NOMO-1 treated with dmso at 0.1 percent for 144 hours (cell line): ENCODE measurements at regions not wholly inside any gene's neighbourhood (a gene's known extent, or its start where the extent isn't known, plus 50 kb on each side); places are given as distances from the start of the nearest gene placed in this dataset.
A peak's percentile ranks its signal among the peaks of the same experiment; 100 is the strongest.

Source experiments
- DNase-seq: peaks from one replicate; lab custom pipeline; 2025; ENCODE audit not compliant: unreplicated experiment; lab: John Stamatoyannopoulos, UW

DNA sequence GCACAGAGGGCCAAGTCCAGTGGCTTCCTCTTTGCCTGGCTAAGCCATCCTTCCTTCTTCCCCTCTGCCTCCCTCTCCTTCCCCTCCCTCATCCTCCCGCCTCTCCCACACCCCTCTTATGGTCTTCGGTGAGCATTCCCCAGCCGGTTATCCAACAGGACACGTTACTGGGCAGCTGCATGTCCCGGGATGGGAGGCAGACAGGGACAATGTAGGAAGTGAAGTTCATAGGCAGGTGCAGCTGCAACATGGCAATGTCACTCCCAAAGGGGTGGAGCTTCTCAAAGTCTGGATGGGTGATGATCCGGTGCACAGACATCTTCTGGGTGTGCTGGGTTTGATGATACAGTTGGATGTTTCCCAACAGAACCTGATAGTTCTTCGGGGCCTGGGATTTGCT, 71.4 kb upstream of the SPTLC1 start:
- no peak for DNase-seq

DNA sequence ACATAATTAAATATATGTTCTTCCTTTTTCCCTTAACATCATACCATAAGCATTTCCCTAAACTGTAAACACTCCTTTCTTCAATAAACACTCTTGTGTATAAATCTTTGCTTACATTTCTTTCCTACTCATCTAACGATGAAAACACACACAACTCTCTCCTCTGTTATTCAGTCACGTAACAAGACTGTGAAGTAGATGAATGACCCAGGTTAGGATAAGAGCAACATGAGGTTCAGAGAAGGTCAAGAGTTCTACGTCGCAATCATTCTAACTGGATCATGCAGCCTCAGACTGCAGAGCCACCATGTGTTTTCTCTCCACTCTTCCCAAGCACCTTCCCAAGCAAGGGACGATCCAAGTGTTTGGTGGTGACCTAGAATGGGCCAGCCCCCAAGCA, 70.5 kb upstream of the SPTLC1 start:
- DNase-seq = no peak

DNA sequence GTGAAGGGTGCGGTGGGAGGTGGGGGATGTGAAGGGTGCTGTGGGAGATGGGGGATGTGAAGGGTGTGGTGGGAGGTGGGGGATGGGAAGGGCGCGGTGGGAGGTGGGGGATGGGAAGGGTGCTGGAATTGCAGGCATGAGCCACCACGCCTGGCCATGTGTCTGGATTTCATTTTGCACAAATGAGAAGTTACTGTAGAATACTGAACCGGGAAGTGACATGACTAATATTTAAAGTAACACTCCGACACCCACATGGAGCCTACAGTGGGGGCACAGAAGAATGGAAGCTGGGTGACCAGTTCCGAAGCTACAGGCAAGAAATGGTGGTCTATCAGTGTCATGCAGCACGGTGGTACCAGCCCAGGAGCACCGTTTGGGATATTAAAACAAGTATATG, 69.9 kb upstream of the SPTLC1 start:
- DNase-seq = no peak

DNA sequence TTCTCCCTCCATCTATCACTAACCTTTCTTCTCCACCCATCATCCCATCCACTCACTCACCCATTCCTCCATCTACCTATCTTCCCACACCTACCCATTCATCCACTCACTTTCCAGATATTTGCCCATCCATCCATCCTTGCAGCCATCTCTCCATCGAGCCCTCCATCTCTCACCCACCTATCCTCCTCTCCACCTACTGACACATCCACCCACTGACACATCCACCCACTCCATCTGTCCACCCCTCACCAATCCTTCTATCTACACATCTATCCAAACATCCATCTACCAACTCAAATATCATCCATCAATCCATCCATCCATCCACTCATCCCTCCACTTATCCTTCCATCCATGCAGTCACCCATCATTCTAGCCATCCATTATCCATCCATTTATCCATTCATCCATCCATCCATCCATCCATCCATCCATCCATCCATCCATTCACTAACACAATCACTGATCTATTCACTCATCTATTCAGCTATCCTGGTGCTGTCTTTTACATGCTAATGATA, 68.9 kb upstream of the SPTLC1 start:
- DNase-seq = no peak

DNA sequence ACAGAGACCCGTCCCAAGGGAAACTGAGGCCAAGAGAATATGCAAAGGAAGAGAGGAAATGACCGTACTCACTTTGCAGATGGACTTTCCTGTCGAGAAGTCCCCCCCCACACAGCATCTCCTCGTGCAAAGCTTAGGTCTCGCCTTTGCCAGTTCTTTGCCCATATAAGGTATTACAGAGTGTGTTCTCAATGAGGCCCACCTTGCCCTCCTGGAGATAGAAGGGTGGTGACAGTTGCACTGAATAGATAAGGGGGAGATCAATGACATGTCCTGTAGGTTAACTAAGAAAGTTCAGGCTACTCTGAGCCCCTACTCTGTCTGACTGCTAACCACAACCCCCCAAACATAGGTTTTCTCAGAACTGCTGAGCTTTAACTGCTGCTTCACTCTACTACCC, 68.2 kb upstream of the SPTLC1 start:
- DNase-seq = no peak

DNA sequence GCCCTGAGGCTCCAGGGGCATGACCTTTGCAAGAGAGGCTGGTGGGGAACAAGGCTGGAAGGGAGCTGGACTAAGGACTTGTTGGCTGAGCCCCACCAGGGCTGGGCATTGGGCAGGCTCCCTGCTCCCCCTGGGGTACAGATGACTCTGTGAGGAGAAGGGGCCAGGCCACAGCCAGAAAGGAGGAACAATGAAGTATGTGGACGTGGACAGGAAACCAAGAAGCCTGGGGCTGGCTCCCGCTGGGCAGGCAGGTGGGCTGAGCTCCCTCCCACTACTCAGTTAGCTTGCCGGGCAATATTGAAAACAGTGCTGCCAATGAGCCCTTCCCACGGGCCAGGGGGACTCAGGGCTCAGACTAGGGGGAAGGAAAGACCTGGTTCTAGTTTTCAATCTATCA, 66.1 kb upstream of the SPTLC1 start:
- DNase-seq = no peak

DNA sequence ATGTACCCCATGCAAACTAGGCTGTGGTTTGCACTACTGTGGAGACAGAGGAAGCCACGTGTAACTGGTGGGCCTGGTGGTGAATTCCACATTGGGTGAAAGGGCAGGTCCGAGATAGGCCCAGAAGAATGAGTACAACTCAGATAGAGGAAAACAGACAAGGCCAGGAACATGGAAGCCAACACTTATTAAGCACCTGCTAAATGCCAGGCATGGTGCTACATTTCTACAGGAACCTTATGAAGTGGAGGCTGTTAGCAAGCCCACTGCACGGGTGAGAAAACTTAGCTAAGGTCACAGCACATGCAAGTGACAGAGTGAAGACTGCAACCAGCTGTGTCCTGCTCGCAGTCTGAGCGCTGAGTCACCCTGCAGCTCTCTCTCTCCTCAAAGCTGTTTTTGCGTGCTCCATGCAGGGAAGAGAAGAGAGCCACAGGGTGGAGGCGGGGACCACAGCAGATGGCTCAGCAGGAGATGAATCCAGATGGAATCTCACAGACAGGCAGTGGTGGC, 65.5 kb upstream of the SPTLC1 start:
- no peak for DNase-seq

DNA sequence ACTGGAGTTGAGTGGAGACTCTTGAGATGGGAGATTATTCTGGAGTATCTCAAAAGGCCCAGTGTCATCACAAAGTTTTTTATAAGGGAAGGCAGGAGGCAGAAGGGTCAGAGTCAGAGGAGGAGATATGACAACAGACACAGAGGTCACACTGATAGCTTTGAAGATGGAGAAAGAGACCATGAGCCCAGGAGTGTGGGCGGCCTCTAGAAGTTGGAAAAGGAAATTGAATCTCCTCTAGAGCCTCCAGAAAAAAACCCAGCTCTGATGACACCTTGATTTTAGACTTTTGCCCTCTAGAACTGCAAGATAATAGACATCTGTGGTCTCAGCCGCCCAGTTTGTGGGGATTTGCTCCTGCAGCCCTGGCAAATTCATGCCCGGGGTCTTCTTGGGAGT, 64.8 kb upstream of the SPTLC1 start:
- DNase-seq = no peak

DNA sequence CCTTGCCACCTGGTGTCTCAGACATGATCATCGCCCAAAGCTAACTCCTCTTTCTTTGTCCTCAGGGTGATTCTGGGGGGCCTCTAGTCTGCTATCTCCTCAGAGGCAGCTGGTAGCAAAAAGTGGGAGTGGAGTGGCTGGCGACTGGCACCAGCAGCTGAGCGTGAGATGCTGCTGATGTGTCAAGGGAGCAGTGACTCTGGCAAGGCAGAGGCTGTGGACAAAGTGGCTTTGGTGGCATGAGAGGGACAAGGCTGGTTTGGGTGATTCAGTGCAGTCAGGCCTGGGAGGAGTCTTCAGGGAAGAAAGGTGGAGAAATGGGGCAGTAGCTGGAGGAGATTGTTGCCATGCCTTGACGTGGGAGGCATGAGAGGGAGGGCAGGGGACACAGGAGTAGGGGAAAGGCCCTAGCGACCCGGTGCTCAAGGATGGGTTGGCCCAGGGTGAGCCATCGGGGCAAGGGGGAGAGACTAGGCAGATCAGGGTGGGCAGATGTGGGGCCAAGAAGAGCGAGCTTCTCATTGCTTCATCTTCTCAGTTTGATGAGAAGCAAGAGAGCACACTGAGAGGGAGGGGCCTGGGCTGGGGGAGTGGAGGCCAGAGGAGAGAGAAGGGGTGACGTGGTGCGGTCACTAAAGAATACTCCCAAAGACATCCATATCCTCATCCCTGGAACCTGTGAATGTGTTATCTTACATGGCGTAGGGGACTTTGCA, 64.2 kb upstream of the SPTLC1 start:
- no peak for DNase-seq

DNA sequence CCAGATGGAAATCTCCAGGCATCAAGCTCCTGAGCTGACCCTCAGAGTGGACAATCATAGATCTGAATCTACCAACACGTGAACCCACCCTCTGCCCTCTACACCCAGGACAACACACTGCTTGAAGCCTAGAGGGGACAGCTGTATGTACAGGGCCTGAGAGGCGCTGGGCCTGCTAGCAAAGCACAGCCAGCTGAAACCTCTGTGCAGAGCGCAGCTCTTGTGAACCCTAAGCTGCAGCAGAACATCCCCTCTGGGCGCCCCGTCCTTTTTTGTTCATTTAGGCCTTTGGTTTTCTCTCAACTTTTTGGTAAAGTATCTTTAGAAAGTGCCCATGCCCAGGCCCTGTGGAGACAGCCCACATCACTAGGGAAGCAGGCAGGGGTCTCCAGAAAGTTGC, 62.4 kb upstream of the SPTLC1 start:
- DNase-seq = no peak

DNA sequence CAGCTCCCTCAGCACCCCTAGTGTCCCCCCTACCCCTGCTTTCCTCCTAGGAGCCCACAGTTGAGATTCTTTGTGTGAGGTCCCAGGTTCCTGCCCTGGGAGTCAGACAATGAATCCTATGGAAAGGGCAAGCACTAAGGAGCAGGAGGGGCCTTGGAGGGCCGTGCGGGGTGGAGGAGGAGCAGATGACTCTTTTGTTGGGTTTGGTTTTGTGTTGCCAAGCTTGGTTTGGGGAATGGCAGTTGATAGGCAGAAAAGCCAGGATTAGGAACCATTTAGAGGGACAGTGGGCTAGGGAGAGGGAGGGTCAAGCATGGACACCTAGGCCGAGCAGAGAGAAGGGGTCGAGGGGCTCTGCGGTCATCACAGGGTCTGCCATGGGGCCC, 61.6 kb upstream of the SPTLC1 start:
- no peak for DNase-seq

DNA sequence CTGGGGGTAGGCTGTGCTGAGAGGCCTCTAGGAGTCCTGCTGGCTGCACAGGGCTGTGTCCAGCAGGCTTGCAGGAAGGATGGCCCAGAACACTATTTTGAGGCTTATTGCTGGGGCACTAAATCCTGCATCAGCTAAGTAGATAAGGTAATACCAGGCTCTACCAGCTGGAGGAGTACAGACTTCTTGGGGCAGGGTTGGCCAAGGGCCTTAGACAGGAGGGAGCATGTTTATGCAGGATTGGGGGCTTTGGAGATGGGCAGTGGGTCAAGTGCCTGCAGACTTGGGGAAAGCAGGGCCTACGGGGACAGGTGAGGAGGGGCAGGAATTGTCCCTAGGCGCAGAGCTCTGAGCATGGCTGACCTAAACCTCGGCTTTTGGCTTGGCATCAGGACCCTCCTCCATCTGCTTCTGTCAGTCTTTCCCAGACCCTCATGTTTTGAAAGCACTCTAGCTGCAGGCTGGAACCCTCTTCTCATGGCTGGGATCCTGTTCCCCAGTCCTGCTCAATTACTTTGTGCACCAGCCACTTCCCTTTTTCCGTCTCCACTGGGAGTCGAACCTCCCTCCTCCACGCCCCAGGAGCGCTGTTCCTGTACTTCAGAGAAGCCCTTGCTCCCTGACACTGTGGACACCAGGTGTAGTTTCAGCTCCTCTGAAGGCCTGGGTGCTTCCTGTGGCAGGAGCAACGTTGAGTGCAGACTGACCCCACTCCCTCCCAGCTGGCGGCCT, 61.0 kb upstream of the SPTLC1 start:
- DNase-seq = no peak

DNA sequence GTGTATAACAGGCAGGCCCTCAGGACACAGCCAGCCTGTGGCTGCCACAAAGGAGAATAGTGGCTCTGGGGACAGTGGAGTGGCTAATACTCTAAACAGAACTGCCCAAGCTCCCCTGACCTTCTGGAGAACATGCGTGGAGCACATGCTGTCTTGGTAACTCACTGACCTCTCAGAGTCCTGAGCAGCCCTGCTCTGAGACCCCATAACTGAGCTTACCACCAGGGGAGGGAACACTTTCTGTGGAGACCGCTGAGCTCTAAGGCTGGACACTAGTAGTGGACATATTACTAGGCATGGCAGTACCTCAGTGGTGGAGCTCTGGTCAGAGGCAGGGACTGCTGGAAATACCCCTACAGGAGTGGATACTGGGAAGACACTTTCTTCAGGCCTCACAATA, 60.2 kb upstream of the SPTLC1 start:
- no peak for DNase-seq

DNA sequence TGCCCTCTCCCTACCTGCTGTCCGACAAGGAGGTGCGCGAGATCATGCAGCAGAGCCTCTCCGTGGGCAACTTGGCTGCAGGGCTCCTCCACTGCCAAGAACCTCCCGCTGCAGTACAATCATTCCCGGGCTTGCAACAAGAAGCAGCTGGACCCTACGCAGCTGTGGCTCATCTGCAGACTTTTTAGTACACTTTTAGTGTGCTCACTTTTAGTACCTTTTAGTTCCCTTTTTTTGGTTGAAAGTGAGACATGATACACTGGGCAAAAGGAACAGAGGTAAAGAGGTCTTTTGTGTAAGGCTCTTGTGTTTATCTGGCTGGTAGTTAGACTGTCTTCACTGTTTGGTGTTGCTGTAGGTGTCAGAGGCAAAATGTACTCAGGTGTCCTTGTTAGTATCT, 58.1 kb upstream of the SPTLC1 start:
- DNase-seq = no peak

DNA sequence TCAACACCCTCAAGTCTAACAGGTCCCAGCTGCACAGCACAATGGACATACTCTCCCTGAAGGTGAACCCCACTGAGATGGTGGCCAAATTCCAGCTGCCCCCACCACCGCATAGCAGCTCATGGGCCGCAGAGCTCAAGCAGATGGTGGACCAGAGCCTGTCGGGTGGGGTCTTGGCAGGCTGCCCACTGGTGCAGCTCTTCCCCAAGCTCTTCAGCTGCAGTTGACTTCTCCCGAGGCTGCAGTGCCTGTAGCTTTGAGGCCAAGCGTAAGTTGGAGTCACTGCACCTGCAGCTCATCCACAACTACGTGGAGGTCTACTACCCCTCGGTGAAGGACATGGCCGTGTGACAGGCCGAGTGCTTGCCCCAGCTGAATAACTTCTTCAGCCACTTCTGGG, 56.6 kb upstream of the SPTLC1 start:
- DNase-seq = no peak

DNA sequence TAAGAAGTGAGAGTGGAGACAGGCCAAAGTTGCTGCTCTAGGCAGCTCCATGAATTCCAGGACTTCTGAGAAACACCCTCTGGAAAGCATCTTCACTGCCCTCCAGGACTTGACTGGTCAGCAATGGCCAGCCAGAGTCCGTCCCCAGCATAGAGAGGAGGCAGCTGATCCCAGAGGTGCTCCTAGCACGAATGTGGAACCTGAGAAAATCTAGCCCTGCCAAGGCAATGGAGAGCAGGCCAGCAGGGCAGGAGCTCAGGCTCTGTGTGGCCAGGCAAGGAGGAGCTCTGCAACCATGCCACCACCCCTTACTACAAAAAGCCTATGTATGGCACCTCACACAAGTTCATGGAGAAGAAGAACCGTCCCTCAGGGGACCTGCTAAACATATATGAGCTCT, 56.1 kb upstream of the SPTLC1 start:
- no peak for DNase-seq

DNA sequence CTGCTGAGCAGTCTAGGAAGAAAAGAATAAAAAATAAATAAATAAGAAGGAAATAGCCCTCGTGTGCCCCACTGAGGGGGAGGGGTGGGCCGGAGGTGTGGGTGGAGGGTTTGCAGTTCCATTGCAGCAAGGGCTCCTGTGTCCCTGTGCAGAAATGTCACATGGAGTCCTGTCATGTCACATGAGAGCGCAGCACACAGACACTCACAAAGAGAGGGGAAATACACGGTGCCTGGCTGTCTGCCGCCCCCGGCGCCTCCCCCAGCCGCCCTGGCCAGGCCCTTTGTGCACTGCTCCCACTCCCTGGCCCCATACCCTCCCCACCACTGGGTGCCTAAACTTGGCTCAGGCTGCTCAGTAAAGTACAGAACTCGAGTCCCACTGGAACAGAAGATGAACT, 55.6 kb upstream of the SPTLC1 start:
- DNase-seq = no peak

DNA sequence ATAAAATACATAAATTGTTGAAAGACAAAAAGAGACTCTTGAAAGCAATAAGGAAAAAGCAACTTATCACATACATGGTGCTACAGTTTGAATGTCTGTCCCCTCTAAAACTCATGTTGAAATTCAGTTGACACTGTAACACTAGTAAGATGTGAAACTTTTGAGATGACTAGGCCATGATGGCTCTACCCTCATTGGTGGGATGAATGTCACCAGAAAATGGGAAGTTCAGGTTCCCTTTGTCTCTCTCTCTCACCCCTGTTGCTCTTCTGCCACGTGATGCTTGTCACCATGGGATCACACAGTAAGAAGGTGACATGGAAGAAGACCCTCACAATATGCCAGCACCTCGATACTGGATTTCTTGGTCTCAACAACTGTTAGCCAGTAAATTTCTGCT, 50.3 kb upstream of the SPTLC1 start:
- DNase-seq = peak; percentile 43
